ENCODE measurements at regions not wholly inside any gene's neighbourhood (a gene's known extent, or its start where the extent isn't known, plus 50 kb on each side); places are given as distances from the start of the nearest gene placed in this dataset.

DNA sequence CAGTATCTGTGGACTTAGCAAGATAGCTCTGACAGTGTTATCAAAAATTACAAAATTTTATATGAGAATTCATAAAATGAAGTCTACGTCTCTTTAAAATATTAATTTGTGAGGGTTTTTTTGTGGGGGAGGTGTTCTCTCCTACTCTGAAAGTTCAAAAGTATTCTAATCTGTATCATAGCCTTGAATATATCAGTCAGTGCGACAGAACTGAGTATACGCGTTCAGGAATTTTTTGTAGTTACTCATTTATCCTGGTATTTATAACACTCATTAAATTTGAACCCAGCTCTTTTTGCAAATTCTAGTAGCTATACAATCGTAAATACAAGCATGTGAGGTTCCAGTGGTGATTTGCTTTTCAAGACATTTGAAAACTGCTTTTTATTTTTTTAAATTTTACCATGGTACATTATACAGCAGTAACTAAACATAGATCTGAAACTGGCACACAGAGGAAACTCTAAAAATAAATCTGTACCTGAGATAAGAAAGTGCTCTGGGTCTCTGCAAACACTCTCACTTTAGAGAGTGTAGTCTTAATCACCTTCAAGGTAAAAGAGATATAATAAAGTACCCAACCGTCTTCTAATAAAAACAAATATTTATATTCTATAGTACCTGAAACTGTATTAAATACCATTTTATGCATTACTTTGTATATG is 178.4 kb upstream of the ADAMTS5 start:
- TF ChIP-seq, protein P1, sequence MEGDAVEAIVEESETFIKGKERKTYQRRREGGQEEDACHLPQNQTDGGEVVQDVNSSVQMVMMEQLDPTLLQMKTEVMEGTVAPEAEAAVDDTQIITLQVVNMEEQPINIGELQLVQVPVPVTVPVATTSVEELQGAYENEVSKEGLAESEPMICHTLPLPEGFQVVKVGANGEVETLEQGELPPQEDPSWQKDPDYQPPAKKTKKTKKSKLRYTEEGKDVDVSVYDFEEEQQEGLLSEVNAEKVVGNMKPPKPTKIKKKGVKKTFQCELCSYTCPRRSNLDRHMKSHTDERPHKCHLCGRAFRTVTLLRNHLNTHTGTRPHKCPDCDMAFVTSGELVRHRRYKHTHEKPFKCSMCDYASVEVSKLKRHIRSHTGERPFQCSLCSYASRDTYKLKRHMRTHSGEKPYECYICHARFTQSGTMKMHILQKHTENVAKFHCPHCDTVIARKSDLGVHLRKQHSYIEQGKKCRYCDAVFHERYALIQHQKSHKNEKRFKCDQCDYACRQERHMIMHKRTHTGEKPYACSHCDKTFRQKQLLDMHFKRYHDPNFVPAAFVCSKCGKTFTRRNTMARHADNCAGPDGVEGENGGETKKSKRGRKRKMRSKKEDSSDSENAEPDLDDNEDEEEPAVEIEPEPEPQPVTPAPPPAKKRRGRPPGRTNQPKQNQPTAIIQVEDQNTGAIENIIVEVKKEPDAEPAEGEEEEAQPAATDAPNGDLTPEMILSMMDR (IDR thresholded peaks at IDR 0.05; ENCODE audit: low read depth, low read length): no peak
- H3K9me3 ChIP-seq (ENCODE audit: severe bottlenecking): peaks cover 2% of the 10 kb centered on the region
- H3K27me3 ChIP-seq (ENCODE audit: insufficient read depth, low read depth, severe bottlenecking): peaks cover 73% of the 10 kb centered on the region
- no peak overlapping the region for H3K4me3 ChIP-seq (ENCODE audit: low read depth, low read length)
- DNase-seq: no peak
- no peak overlapping the region for H3K27ac ChIP-seq
- no peaks in the 10 kb centered on the region for H3K36me3 ChIP-seq

DNA sequence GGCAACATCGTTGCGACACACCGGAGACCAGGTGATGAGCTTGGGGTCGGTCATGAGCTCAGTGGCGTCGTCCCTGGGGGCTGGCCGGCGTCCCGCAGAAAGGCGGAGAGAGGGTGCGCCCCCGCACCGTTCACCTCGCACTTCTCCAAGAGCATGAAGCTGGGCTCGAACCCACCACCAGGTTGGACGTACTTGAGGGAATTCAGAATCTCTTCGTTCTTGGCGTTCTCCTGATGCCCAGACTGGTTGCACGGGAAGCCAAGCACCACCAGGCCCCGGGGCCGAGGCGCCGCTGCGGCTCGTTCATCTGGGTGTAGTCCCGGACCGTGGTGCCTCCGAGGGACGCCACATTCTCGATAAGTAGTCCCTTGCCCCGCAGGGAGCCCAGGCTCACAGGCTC is 176.6 kb upstream of the ADAMTS5 start:
- Histone ChIP-seq H3K27me3 (ENCODE audit: insufficient read depth, low read depth, severe bottlenecking) (peaks cover 71% of the 10 kb centered on the region), H3K36me3 (no peaks in the 10 kb centered on the region), H3K9me3 (ENCODE audit: severe bottlenecking) (peaks cover 2% of the 10 kb centered on the region), H3K4me3 (ENCODE audit: low read depth, low read length) (no peak overlapping the region), H3K27ac (no peak overlapping the region)
- DNase-seq: no peak
- TF ChIP-seq, protein P1 (IDR thresholded peaks at IDR 0.05; ENCODE audit: low read depth, low read length): no peak

DNA sequence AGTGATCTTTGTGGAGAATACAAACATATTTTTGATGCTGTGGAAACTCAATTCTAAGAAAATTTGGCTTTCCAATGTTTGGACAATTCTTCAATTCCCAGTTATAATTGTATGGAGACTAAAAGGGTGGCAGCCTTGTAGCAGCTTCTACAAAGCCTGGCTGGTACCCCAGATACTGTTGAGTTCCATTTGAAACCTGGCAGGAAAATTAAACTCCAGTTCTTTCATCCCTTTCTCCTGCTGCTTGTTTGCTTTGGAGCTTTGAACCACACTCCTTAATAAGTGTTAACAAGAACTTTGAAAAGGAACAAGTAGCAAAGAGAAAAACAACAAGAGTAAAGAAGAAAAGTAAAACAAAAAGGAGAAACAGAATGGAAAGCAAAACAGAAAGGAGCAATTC is 172.6 kb upstream of the ADAMTS5 start:
- peaks cover 2% of the 10 kb centered on the region for H3K9me3 ChIP-seq (ENCODE audit: severe bottlenecking)
- no peak overlapping the region for H3K4me3 ChIP-seq (ENCODE audit: low read depth, low read length)
- H3K36me3 ChIP-seq: no peaks in the 10 kb centered on the region
- H3K27ac ChIP-seq: no peak overlapping the region
- DNase-seq: no peak
- TF ChIP-seq, protein P1 (IDR thresholded peaks at IDR 0.05; ENCODE audit: low read depth, low read length): no peak
- peaks cover 45% of the 10 kb centered on the region for H3K27me3 ChIP-seq (ENCODE audit: insufficient read depth, low read depth, severe bottlenecking)

DNA sequence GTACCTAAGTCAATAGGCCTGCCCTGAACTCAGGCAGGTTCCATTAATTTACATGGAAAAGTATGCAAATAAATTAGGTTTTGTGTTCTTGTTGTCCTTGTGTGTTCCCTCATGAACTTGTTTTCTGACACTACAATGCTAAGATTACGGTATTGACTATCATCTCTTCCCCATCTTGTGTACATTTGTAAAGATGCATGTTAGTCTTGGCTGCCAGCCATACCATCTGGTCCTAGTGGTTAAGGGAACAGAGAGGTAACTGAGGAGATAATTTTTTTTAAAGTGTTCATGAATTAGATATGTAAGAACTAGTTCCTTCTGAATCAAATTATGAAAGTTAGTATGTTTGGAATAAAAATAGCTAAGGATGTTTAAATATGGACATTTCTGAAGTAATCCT is 167.6 kb upstream of the ADAMTS5 start:
- no peak for DNase-seq
- Histone ChIP-seq H3K36me3 (no peaks in the 10 kb centered on the region), H3K27ac (no peak overlapping the region), H3K4me3 (ENCODE audit: low read depth, low read length) (no peak overlapping the region), H3K9me3 (ENCODE audit: severe bottlenecking) (no peaks in the 10 kb centered on the region), H3K27me3 (ENCODE audit: insufficient read depth, low read depth, severe bottlenecking) (peaks cover 53% of the 10 kb centered on the region)
- TF ChIP-seq, protein P1 (IDR thresholded peaks at IDR 0.05; ENCODE audit: low read depth, low read length): no peak

DNA sequence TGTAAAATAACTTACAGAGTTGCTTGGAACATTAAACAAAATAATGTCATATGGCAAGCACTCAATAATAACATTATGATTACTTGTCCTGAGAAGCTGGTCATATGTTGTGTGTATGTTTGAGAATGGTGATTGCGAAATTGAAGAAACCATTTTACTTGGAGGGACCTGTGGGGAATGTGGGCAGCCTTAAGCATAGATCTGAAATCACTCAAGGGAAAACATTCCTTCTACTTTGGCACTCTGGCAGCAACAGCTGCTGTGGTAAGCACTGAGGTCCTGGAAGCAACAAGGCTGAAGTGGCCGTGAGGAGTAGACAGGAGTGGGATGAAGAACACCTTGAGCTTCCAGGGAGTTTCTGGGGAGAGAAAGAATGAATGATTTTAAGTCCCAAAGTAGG is 165.4 kb upstream of the ADAMTS5 start:
- no peak for DNase-seq
- Histone ChIP-seq H3K27ac (no peak overlapping the region), H3K9me3 (ENCODE audit: severe bottlenecking) (no peaks in the 10 kb centered on the region), H3K36me3 (no peaks in the 10 kb centered on the region), H3K27me3 (ENCODE audit: insufficient read depth, low read depth, severe bottlenecking) (peaks cover 60% of the 10 kb centered on the region), H3K4me3 (ENCODE audit: low read depth, low read length) (no peak overlapping the region)
- TF ChIP-seq, protein P1 (IDR thresholded peaks at IDR 0.05; ENCODE audit: low read depth, low read length): no peak

DNA sequence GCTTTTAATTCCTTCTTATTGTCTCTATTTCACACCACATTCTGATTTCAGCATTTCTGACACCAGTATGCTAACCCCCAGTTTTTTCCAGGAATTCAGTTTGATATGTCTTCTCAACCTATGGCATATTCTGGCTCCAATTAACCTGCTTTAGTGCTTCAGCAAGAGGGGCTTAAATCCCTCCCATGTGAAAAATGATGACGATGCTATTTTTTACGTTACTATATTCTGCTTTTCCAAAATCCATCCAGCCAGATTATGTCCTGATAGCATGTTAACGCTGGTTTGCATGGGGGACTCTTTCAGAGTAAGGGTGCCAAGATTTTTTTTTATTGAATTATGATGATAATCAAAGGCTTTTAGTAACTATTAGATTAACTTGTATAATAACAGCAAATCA is 163.3 kb upstream of the ADAMTS5 start:
- Histone ChIP-seq H3K9me3 (ENCODE audit: severe bottlenecking) (no peaks in the 10 kb centered on the region), H3K27me3 (ENCODE audit: insufficient read depth, low read depth, severe bottlenecking) (peaks cover 56% of the 10 kb centered on the region), H3K36me3 (no peaks in the 10 kb centered on the region), H3K4me3 (ENCODE audit: low read depth, low read length) (no peak overlapping the region), H3K27ac (no peak overlapping the region)
- TF ChIP-seq, protein P1 (IDR thresholded peaks at IDR 0.05; ENCODE audit: low read depth, low read length): no peak
- DNase-seq: no peak
